Keratinocyte (primary cell): ENCODE measurements at regions not wholly inside any gene's neighbourhood (a gene's known extent, or its start where the extent isn't known, plus 50 kb on each side); places are given as distances from the start of the nearest gene placed in this dataset.

Source experiments
- DNase-seq: peaks from one replicate; pipeline ENCODE4 v3.0.0-alpha.2; 2011; ENCODE audit warnings: low read depth, missing footprints, low spot score
- FAIRE-seq: peaks from 2 replicates; lab custom pipeline; 2011; peaks lifted over from hg19 to GRCh38; lab: Jason Lieb, UNC
- H2AFZ ChIP-seq: 2 replicates; pipeline ENCODE4 v1.6.0; 2012; ENCODE audit warnings: low read length, control low read depth, inconsistent platforms; ENCODE audit not compliant: control insufficient read depth
- H3K27ac ChIP-seq: 2 replicates; pipeline ENCODE4 v1.5.1; 2011; ENCODE audit warnings: low read length; ENCODE audit not compliant: control insufficient read depth, insufficient read depth
- H3K27me3 ChIP-seq: 3 replicates; pipeline ENCODE4 v1.6.0; 2011; ENCODE audit warnings: low read length; ENCODE audit not compliant: control insufficient read depth, insufficient read depth; ENCODE audit errors: extremely low read depth
- H3K36me3 ChIP-seq, 2 experiments: 2 replicates in 1 of 2; 3 replicates in 1 of 2; pipeline ENCODE4 v1.5.1; 2011; ENCODE audit warnings: low read length in 2 of 2, mild to moderate bottlenecking in 1 of 2; ENCODE audit not compliant: control insufficient read depth in 2 of 2, insufficient read depth in 2 of 2; ENCODE audit errors: extremely low read depth in 1 of 2
- H3K4me1 ChIP-seq: 3 replicates; pipeline ENCODE4 v1.5.1; 2011; ENCODE audit warnings: low read length; ENCODE audit not compliant: control insufficient read depth, insufficient read depth; ENCODE audit errors: extremely low read depth
- H3K4me2 ChIP-seq: 3 replicates; pipeline ENCODE4 v1.6.0; 2011; ENCODE audit warnings: low read depth, low read length; ENCODE audit not compliant: control insufficient read depth, insufficient read depth; ENCODE audit errors: extremely low read depth
- H3K4me3 ChIP-seq, 3 experiments: fragments of 200-600 bp in 1 of 3; sonication (generic) in 1 of 3; 2 replicates in 2 of 3; 3 replicates in 1 of 3; pipeline ENCODE4 v1.5.1; 2011 to 2016; ENCODE audit warnings: low read length in 3 of 3, mild to moderate bottlenecking in 3 of 3, control low read depth in 2 of 3, inconsistent platforms in 1 of 3, low read depth in 1 of 3, mixed read lengths in 1 of 3, mixed run types in 1 of 3, moderate library complexity in 1 of 3; ENCODE audit not compliant: control insufficient read depth in 2 of 3, insufficient read depth in 2 of 3; ENCODE audit errors: extremely low read depth in 1 of 3
- H3K79me2 ChIP-seq: 2 replicates; pipeline ENCODE4 v1.6.0; 2012; ENCODE audit warnings: low read length; ENCODE audit not compliant: control insufficient read depth, insufficient read depth
- H3K9ac ChIP-seq: 3 replicates; pipeline ENCODE4 v1.6.0; 2011; ENCODE audit warnings: low read length; ENCODE audit not compliant: control insufficient read depth, insufficient read depth; ENCODE audit errors: extremely low read depth
- H3K9me1 ChIP-seq: 3 replicates; pipeline ENCODE4 v1.6.0; 2011; ENCODE audit warnings: low read length; ENCODE audit not compliant: control insufficient read depth, insufficient read depth; ENCODE audit errors: extremely low read depth
- H3K9me3 ChIP-seq: 2 replicates; pipeline ENCODE4 v1.5.1; 2012; ENCODE audit warnings: low read depth, low read length; ENCODE audit not compliant: control insufficient read depth
- H4K20me1 ChIP-seq: 3 replicates; pipeline ENCODE4 v1.6.0; 2011; ENCODE audit warnings: low read length; ENCODE audit not compliant: control insufficient read depth, insufficient read depth; ENCODE audit errors: extremely low read depth
- CTCF ChIP-seq, 3 experiments: IDR thresholded peaks in 1 of 3; conservative IDR thresholded peaks in 1 of 3; optimal IDR thresholded peaks in 1 of 3; 2 replicates in 2 of 3; 3 replicates in 1 of 3; pipeline versions ENCODE3 to v1.5.1; 2011; ENCODE audit warnings: low read length in 3 of 3, mild to moderate bottlenecking in 3 of 3, moderate library complexity in 2 of 3, control low read depth in 1 of 3, inconsistent platforms in 1 of 3; ENCODE audit not compliant: insufficient read depth in 2 of 3; ENCODE audit errors: extremely low read depth in 1 of 3
- EZH2 ChIP-seq: IDR thresholded peaks from one replicate; pipeline ENCODE4 v1.6.1; 2012; ENCODE audit warnings: inconsistent platforms, mild to moderate bottlenecking, low read length, moderate library complexity
- dilution Hi-C: fragments of 300-500 bp; cut with MboI; formaldehyde crosslinking; loops from one replicate; pipeline ENCODE4 v1.7.0; 2020; ENCODE audit warnings: low sequenced_read_pairs; ENCODE audit not compliant: extremely low pct_ligation_motif_present

GRCh38 chr6:11431455-11431937 is 106.1 kb upstream of the TMEM170B start:
- no peaks in the 10 kb centered on the region for H3K9me1 ChIP-seq
- no peaks in the 10 kb centered on the region for H4K20me1 ChIP-seq
- no peaks in the 10 kb centered on the region for H3K27me3 ChIP-seq
- no peaks in the 10 kb centered on the region for H3K9me3 ChIP-seq
- DNase-seq (no peak), FAIRE-seq (no peak)
- no peak overlapping the region for H3K4me3 ChIP-seq
- H3K79me2 ChIP-seq: no peaks in the 10 kb centered on the region
- H3K27ac ChIP-seq: no peak overlapping the region
- peaks cover 14% of the 10 kb centered on the region for H3K4me1 ChIP-seq
- H3K36me3 ChIP-seq: no peaks in the 10 kb centered on the region
- no peak overlapping the region for H3K4me2 ChIP-seq
- dilution Hi-C loops: no loop called here
- H3K9ac ChIP-seq: no peak overlapping the region
- TF ChIP-seq EZH2: no peak
- TF ChIP-seq CTCF (optimal IDR thresholded peaks at IDR 0.05 in 1 of 3, IDR thresholded peaks at IDR 0.05 in 1 of 3, conservative IDR thresholded peaks at IDR 0.05 in 1 of 3; ENCODE audit: extremely low read depth in 1 of 3, insufficient read depth in 2 of 3, low read length in 3 of 3): no peak
- H2AFZ ChIP-seq: no peak overlapping the region

- no peak overlapping the region for H3K27ac ChIP-seq
- H3K9ac ChIP-seq: no peak overlapping the region
- no peaks in the 10 kb centered on the region for H3K36me3 ChIP-seq
- H3K4me2 ChIP-seq: no peak overlapping the region
- FAIRE-seq (no peak), DNase-seq (no peak)
- H3K9me3 ChIP-seq: no peaks in the 10 kb centered on the region
- no peaks in the 10 kb centered on the region for H3K9me1 ChIP-seq
- H4K20me1 ChIP-seq: no peaks in the 10 kb centered on the region
- H3K4me1 ChIP-seq: peaks cover 14% of the 10 kb centered on the region
- H3K27me3 ChIP-seq: no peaks in the 10 kb centered on the region
- dilution Hi-C loops: no loop called here
- TF ChIP-seq EZH2: no peak
- TF ChIP-seq CTCF (optimal IDR thresholded peaks at IDR 0.05 in 1 of 3, IDR thresholded peaks at IDR 0.05 in 1 of 3, conservative IDR thresholded peaks at IDR 0.05 in 1 of 3; ENCODE audit: extremely low read depth in 1 of 3, insufficient read depth in 2 of 3, low read length in 3 of 3): no peak
- H3K4me3 ChIP-seq: no peak overlapping the region
- H3K79me2 ChIP-seq: no peaks in the 10 kb centered on the region
- H2AFZ ChIP-seq: no peak overlapping the region
These were observed 107.5 kb upstream of the TMEM170B start for GRCh38 chr6:11430036-11430435.
